Left lung (tissue), 4 donors: ENCODE measurements at regions not wholly inside any gene's neighbourhood (a gene's known extent, or its start where the extent isn't known, plus 50 kb on each side); places are given as distances from the start of the nearest gene placed in this dataset.
A peak's percentile ranks its signal among the peaks of the same experiment; 100 is the strongest.

Source experiments
- ATAC-seq: fragments of 200-7000 bp; cut with Tn5 transposase; one replicate; pipeline ENCODE4 v1.9.1; 2020; ENCODE audit warnings: moderate library complexity
- DNase-seq, 4 donors: peaks; one replicate each; pipeline ENCODE4 v3.0.0-alpha.2; 2013 to 2020
- H3K27ac ChIP-seq, 2 donors: fragments of 200-600 bp; sonication (generic) in 1 of 2; one replicate each; pipeline versions ENCODE4 v1.5.0 to v1.8.0; 2020 to 2021
- H3K27me3 ChIP-seq, 2 donors: fragments of 200-600 bp; sonication (generic) in 1 of 2; one replicate each; pipeline versions ENCODE4 v1.5.0 to v1.8.0; 2020 to 2021
- H3K36me3 ChIP-seq, 2 donors: fragments of 200-600 bp; sonication (generic) in 1 of 2; one replicate each; pipeline versions ENCODE4 v1.5.0 to v1.8.0; 2020 to 2021
- H3K4me1 ChIP-seq, 2 donors: fragments of 200-600 bp; one replicate each; pipeline ENCODE4 v1.8.0; 2021
- H3K4me3 ChIP-seq, 2 donors: fragments of 200-600 bp; sonication (generic) in 1 of 2; one replicate each; pipeline versions ENCODE4 v1.5.0 to v1.8.0; 2020 to 2021; ENCODE audit warnings: mild to moderate bottlenecking in 1 of 2
- H3K9me3 ChIP-seq, 2 donors: fragments of 200-600 bp; sonication (generic) in 1 of 2; one replicate each; pipeline versions ENCODE4 v1.5.0 to v1.8.0; 2020 to 2021
- CTCF ChIP-seq, 2 donors: fragments of 200-600 bp; sonication (generic) in 1 of 2; IDR thresholded peaks; one replicate each; pipeline versions ENCODE4 v1.5.0 to v1.8.0; 2021; ENCODE audit warnings: antibody characterized with exemption in 2 of 2
- intact Hi-C, 2 donors: fragments of 100-400 bp; cut with DNase I; formaldehyde crosslinking; loops; one replicate each; pipeline versions ENCODE4 v1.11.2 to v1.14.2; 2022
- donor health status: DM: no; HTN: yes; CAD: no.
- donor health status: DM: no; HTN: no; CAD: no.

- H3K27me3 ChIP-seq, result peaks cover 0 to 100% of the 10 kb centered on the region in 2 donors
- intact Hi-C loops, result no loop called here
Measured at GRCh38 chr17:79213305-79213704, 138.7 kb downstream of the ENGASE start.

GRCh38 chr17:79212149-79213087 is 137.8 kb downstream of the ENGASE start:
- intact Hi-C loops, result no loop called here
- DNase-seq, result peak in 1 of 4 donors; percentile 66
- no peak overlapping the region for H3K4me3 ChIP-seq
- no peak for TF ChIP-seq CTCF (IDR thresholded peaks at IDR 0.05)
- peaks cover 0 to 99% of the 10 kb centered on the region in 2 donors for H3K27me3 ChIP-seq
- no peak for ATAC-seq
- H3K4me1 ChIP-seq, result no peaks in the 10 kb centered on the region
- H3K27ac ChIP-seq, result no peak overlapping the region
- no peaks in the 10 kb centered on the region for H3K36me3 ChIP-seq
- no peaks in the 10 kb centered on the region for H3K9me3 ChIP-seq

More at GRCh38 chr17:79213305-79213704, 138.7 kb downstream of the ENGASE start:
- no peaks in the 10 kb centered on the region for H3K36me3 ChIP-seq
- DNase-seq (peak in 1 of 4 donors; percentile 39), ATAC-seq (no peak)
- no peaks in the 10 kb centered on the region for H3K4me1 ChIP-seq
- no peak overlapping the region for H3K4me3 ChIP-seq
- no peak overlapping the region for H3K27ac ChIP-seq
- H3K9me3 ChIP-seq, result no peaks in the 10 kb centered on the region
- no peak for TF ChIP-seq CTCF (IDR thresholded peaks at IDR 0.05)

- DNase-seq, result peak in 1 of 4 donors; percentile 69
- TF ChIP-seq CTCF (IDR thresholded peaks at IDR 0.05), result no peak
- Histone ChIP-seq H3K27ac (no peak overlapping the region), H3K4me1 (no peaks in the 10 kb centered on the region), H3K9me3 (no peaks in the 10 kb centered on the region), H3K36me3 (no peaks in the 10 kb centered on the region), H3K4me3 (no peak overlapping the region), H3K27me3 (peaks cover 0 to 95% of the 10 kb centered on the region in 2 donors)
- no peak for ATAC-seq
- intact Hi-C loops, result no loop called here
Measured at GRCh38 chr17:79211061-79211770, 136.6 kb downstream of the ENGASE start.

GRCh38 chr17:79210638-79211037 is 136.0 kb downstream of the ENGASE start:
- Histone ChIP-seq H3K9me3 (no peaks in the 10 kb centered on the region), H3K27me3 (peaks cover 0 to 94% of the 10 kb centered on the region in 2 donors), H3K27ac (no peak overlapping the region), H3K4me1 (no peaks in the 10 kb centered on the region), H3K4me3 (no peak overlapping the region), H3K36me3 (no peaks in the 10 kb centered on the region)
- no peak for ATAC-seq
- intact Hi-C loops, result no loop called here
- peak in 1 of 4 donors; percentile 38 for DNase-seq
- no peak for TF ChIP-seq CTCF (IDR thresholded peaks at IDR 0.05)

GRCh38 chr17:79207960-79208359 is 133.3 kb downstream of the ENGASE start:
- H3K27me3 ChIP-seq, result peaks cover 0 to 85% of the 10 kb centered on the region in 2 donors
- no peak for ATAC-seq
- H3K4me1 ChIP-seq, result no peaks in the 10 kb centered on the region
- no peak overlapping the region for H3K27ac ChIP-seq
- TF ChIP-seq CTCF (IDR thresholded peaks at IDR 0.05), result no peak
- no peaks in the 10 kb centered on the region for H3K9me3 ChIP-seq
- intact Hi-C loops, result no loop called here
- DNase-seq, result peak in 2 of 4 donors; percentile 22 to 46
- no peak overlapping the region for H3K4me3 ChIP-seq
- H3K36me3 ChIP-seq, result no peaks in the 10 kb centered on the region
